K562 (cell line): ENCODE measurements at regions not wholly inside any gene's neighbourhood (a gene's known extent, or its start where the extent isn't known, plus 50 kb on each side); places are given as distances from the start of the nearest gene placed in this dataset.

Source experiments
- ARNT ChIP-seq, 2 experiments: fragments of 450-650 bp; IDR thresholded peaks; 2 replicates each; pipeline ENCODE4 v1.6.1; 2016; ENCODE audit warnings: mild to moderate bottlenecking in 1 of 2
- CHAMP1 ChIP-seq: fragments of 450-650 bp; IDR thresholded peaks from 2 replicates; pipeline ENCODE4 v1.6.1; 2016; ENCODE audit warnings: mild to moderate bottlenecking
- CREB1 ChIP-seq, 2 experiments: sonication (generic) in 1 of 2; formaldehyde crosslinking in 1 of 2; IDR thresholded peaks; 2 replicates each; pipeline versions ENCODE4 v1.6.1 to v1.8.0; 2012 to 2022; ENCODE audit warnings: inconsistent platforms in 1 of 2, mild to moderate bottlenecking in 1 of 2, missing genetic modification reagents in 1 of 2, moderate library complexity in 1 of 2
- SIN3A ChIP-seq, 2 experiments: fragments of 150-350 bp in 1 of 2; IDR thresholded peaks; 2 replicates each; pipeline ENCODE4 v1.6.1; 2011 to 2016; ENCODE audit warnings: borderline replicate concordance in 2 of 2, low read depth in 2 of 2, low read length in 2 of 2, mild to moderate bottlenecking in 2 of 2, moderate library complexity in 2 of 2; ENCODE audit not compliant: control insufficient read depth in 1 of 2
- THRAP3 ChIP-seq: fragments of 450-650 bp; IDR thresholded peaks from 2 replicates; pipeline ENCODE4 v1.6.1; 2016; ENCODE audit warnings: mild to moderate bottlenecking, inconsistent platforms, borderline replicate concordance
- ZNF175 ChIP-seq: fragments of 200-800 bp; sonication (Bioruptor generic); IDR thresholded peaks from 2 replicates; pipeline ENCODE4 v1.6.1; 2016; ENCODE audit warnings: low read depth, mild to moderate bottlenecking, missing genetic modification characterization, missing compliant biosample characterization
- ZNF830 ChIP-seq: fragments of 250-450 bp; sonication (Bioruptor Pico); IDR thresholded peaks from 2 replicates; pipeline ENCODE4 v1.5.0; 2021; ENCODE audit warnings: mild to moderate bottlenecking
- TF ChIP-seq, protein P1 (sequence below): conservative IDR thresholded peaks from 2 replicates; pipeline ENCODE4 v1.6.1; 2011; ENCODE audit warnings: low read depth, mild to moderate bottlenecking, low read length; ENCODE audit not compliant: control insufficient read depth

- TF ChIP-seq CHAMP1 (no peak), THRAP3 (no peak), SIN3A (IDR thresholded peaks at IDR 0.05; ENCODE audit: borderline replicate concordance in 2 of 2, control insufficient read depth in 1 of 2, low read depth in 2 of 2, low read length in 2 of 2) (no peak), ZNF830 (CRISPR knock-in tag) (no peak), ARNT (IDR thresholded peaks at IDR 0.05) (no peak), CREB1 (IDR thresholded peaks at IDR 0.05) (no peak), CREB1 (CRISPR knock-in tag; IDR thresholded peaks at IDR 0.05) (no peak), ZNF175 (CRISPR knock-in tag) (no peak)
- TF ChIP-seq, protein P1, sequence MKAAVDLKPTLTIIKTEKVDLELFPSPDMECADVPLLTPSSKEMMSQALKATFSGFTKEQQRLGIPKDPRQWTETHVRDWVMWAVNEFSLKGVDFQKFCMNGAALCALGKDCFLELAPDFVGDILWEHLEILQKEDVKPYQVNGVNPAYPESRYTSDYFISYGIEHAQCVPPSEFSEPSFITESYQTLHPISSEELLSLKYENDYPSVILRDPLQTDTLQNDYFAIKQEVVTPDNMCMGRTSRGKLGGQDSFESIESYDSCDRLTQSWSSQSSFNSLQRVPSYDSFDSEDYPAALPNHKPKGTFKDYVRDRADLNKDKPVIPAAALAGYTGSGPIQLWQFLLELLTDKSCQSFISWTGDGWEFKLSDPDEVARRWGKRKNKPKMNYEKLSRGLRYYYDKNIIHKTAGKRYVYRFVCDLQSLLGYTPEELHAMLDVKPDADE = no peak
- TF ChIP-seq, all 486 proteins: peak for 0
Observed at GRCh38 chr18:25876330-25876948, 214.0 kb downstream of the SS18 start (continued).
